IPS-15b (cell line): ENCODE measurements at regions not wholly inside any gene's neighbourhood (a gene's known extent, or its start where the extent isn't known, plus 50 kb on each side); places are given as distances from the start of the nearest gene placed in this dataset.
"Not testable (repeated sequence)": the region's sequence is repeated elsewhere in the genome, so short reads cannot be mapped to it uniquely, and the experiment has no call there.

Source experiments
- H3K27me3 ChIP-seq: one replicate; pipeline ENCODE4 v1.6.1; 2013; ENCODE audit warnings: low read length; ENCODE audit not compliant: control insufficient read depth, insufficient read depth
- H3K36me3 ChIP-seq: one replicate; pipeline ENCODE4 v1.6.1; 2013; ENCODE audit warnings: low read length; ENCODE audit not compliant: control insufficient read depth, insufficient read depth
- H3K4me1 ChIP-seq: one replicate; pipeline ENCODE4 v1.6.1; 2013; ENCODE audit warnings: mild to moderate bottlenecking, low read length; ENCODE audit not compliant: control insufficient read depth, insufficient read depth
- H3K4me3 ChIP-seq: one replicate; pipeline ENCODE4 v1.5.1; 2013; ENCODE audit warnings: low read depth, low read length
- H3K9ac ChIP-seq: one replicate; pipeline ENCODE4 v1.6.1; 2013; ENCODE audit warnings: low read depth, mild to moderate bottlenecking, low read length
- H3K9me3 ChIP-seq: one replicate; pipeline ENCODE4 v1.6.1; 2013; ENCODE audit warnings: mild to moderate bottlenecking, low read length; ENCODE audit not compliant: control insufficient read depth, insufficient read depth

- Histone ChIP-seq H3K36me3 (no peaks in the 10 kb centered on the region), H3K4me3 (no peak overlapping the region), H3K27me3 (no peaks in the 10 kb centered on the region), H3K4me1 (no peaks in the 10 kb centered on the region), H3K9me3 (no peaks in the 10 kb centered on the region), H3K9ac (no peak overlapping the region)
Measured at GRCh38 chr12:67545298-67545697, 103.2 kb upstream of the DYRK2 start.

- Histone ChIP-seq H3K9me3 (no peaks in the 10 kb centered on the region), H3K27me3 (no peaks in the 10 kb centered on the region), H3K4me3 (no peak overlapping the region), H3K4me1 (no peaks in the 10 kb centered on the region), H3K36me3 (no peaks in the 10 kb centered on the region), H3K9ac (no peak overlapping the region)
Measured at GRCh38 chr12:67546746-67547145, 101.8 kb upstream of the DYRK2 start.

- H3K4me1 ChIP-seq, H3K27me3 ChIP-seq, H3K36me3 ChIP-seq, H3K9ac ChIP-seq, H3K4me3 ChIP-seq, H3K9me3 ChIP-seq: not testable (repeated sequence)
Measured at GRCh38 chr12:67555075-67555717, 93.3 kb upstream of the DYRK2 start.

- H3K4me3 ChIP-seq: no peak overlapping the region
- H3K4me1 ChIP-seq: no peaks in the 10 kb centered on the region
- no peaks in the 10 kb centered on the region for H3K36me3 ChIP-seq
Measured at GRCh38 chr12:67558775-67559174, 89.8 kb upstream of the DYRK2 start.

GRCh38 chr12:67559751-67560150, 88.8 kb upstream of the DYRK2 start:
- H3K9me3 ChIP-seq: no peaks in the 10 kb centered on the region
- H3K27me3 ChIP-seq: no peaks in the 10 kb centered on the region
- no peak overlapping the region for H3K4me3 ChIP-seq
- H3K36me3 ChIP-seq: no peaks in the 10 kb centered on the region
- no peak overlapping the region for H3K9ac ChIP-seq
- H3K4me1 ChIP-seq: no peaks in the 10 kb centered on the region

More at GRCh38 chr12:67558775-67559174, 89.8 kb upstream of the DYRK2 start:
- Histone ChIP-seq H3K27me3 (no peaks in the 10 kb centered on the region), H3K9ac (no peak overlapping the region), H3K9me3 (no peaks in the 10 kb centered on the region)

- Histone ChIP-seq H3K36me3 (no peaks in the 10 kb centered on the region), H3K9ac (no peak overlapping the region), H3K4me3 (no peak overlapping the region), H3K4me1 (no peaks in the 10 kb centered on the region), H3K9me3 (no peaks in the 10 kb centered on the region), H3K27me3 (no peaks in the 10 kb centered on the region)
Measured at GRCh38 chr12:67562513-67563287, 85.8 kb upstream of the DYRK2 start.

- Histone ChIP-seq H3K27me3 (no peaks in the 10 kb centered on the region), H3K9me3 (no peaks in the 10 kb centered on the region), H3K4me3 (no peak overlapping the region), H3K9ac (no peak overlapping the region), H3K36me3 (no peaks in the 10 kb centered on the region), H3K4me1 (no peaks in the 10 kb centered on the region)
Measured at GRCh38 chr12:67568055-67568454, 80.5 kb upstream of the DYRK2 start.

- H3K27me3 ChIP-seq: no peaks in the 10 kb centered on the region
- no peak overlapping the region for H3K9ac ChIP-seq
- H3K4me3 ChIP-seq: no peak overlapping the region
- H3K36me3 ChIP-seq: no peaks in the 10 kb centered on the region
- no peaks in the 10 kb centered on the region for H3K4me1 ChIP-seq
- H3K9me3 ChIP-seq: no peaks in the 10 kb centered on the region
Measured at GRCh38 chr12:67572492-67572891, 76.1 kb upstream of the DYRK2 start.

GRCh38 chr12:67573566-67573965, 75.0 kb upstream of the DYRK2 start:
- Histone ChIP-seq H3K27me3 (no peaks in the 10 kb centered on the region), H3K4me1 (no peaks in the 10 kb centered on the region), H3K9ac (no peak overlapping the region), H3K36me3 (no peaks in the 10 kb centered on the region), H3K9me3 (no peaks in the 10 kb centered on the region), H3K4me3 (no peak overlapping the region)

GRCh38 chr12:67578976-67579661, 69.4 kb upstream of the DYRK2 start:
- Histone ChIP-seq H3K4me1 (no peaks in the 10 kb centered on the region), H3K9ac (no peak overlapping the region), H3K36me3 (no peaks in the 10 kb centered on the region), H3K4me3 (no peak overlapping the region), H3K27me3 (no peaks in the 10 kb centered on the region), H3K9me3 (no peaks in the 10 kb centered on the region)

- Histone ChIP-seq H3K9ac (no peak overlapping the region), H3K4me1 (no peaks in the 10 kb centered on the region), H3K27me3 (no peaks in the 10 kb centered on the region)
Measured at GRCh38 chr12:67579662-67580003, 68.9 kb upstream of the DYRK2 start.

More at GRCh38 chr12:67579662-67580003, 68.9 kb upstream of the DYRK2 start:
- no peak overlapping the region for H3K4me3 ChIP-seq
- H3K36me3 ChIP-seq: no peaks in the 10 kb centered on the region
- no peaks in the 10 kb centered on the region for H3K9me3 ChIP-seq
